Neural cell (in vitro differentiated cells): ENCODE measurements at regions not wholly inside any gene's neighbourhood (a gene's known extent, or its start where the extent isn't known, plus 50 kb on each side); places are given as distances from the start of the nearest gene placed in this dataset.
A peak's percentile ranks its signal among the peaks of the same experiment; 100 is the strongest.

Experiments
- H2AFZ ChIP-seq: fragments of 200-600, 300-800 bp; sonication (generic), shearing (Covaris generic); 2 replicates; pipeline ENCODE4 v1.6.0; 2014; ENCODE audit warnings: low read depth, mild to moderate bottlenecking, antibody characterized with exemption, low read length, moderate library complexity
- H3F3A ChIP-seq: fragments of 200-600 bp; shearing (Covaris generic); 2 replicates; pipeline ENCODE4 v1.6.1; 2016; ENCODE audit warnings: mild to moderate bottlenecking, moderate library complexity, mixed read lengths, antibody characterized with exemption, low read length; ENCODE audit not compliant: insufficient read depth, poor library complexity, severe bottlenecking
- H3K27ac ChIP-seq: fragments of 200-600, 300-800 bp; sonication (generic), shearing (Covaris generic); 2 replicates; pipeline ENCODE4 v1.5.1; 2014; ENCODE audit warnings: mild to moderate bottlenecking, low read length, moderate library complexity
- H3K27me3 ChIP-seq: fragments of 300-800, 200-600 bp; sonication (generic), shearing (Covaris generic); 2 replicates; pipeline ENCODE4 v1.6.0; 2014; ENCODE audit warnings: mild to moderate bottlenecking, low read depth, low read length, moderate library complexity; ENCODE audit not compliant: insufficient read depth
- H3K36me3 ChIP-seq: fragments of 300-800, 200-600 bp; sonication (generic), shearing (Covaris generic); 2 replicates; pipeline ENCODE4 v1.5.1; 2014; ENCODE audit warnings: mild to moderate bottlenecking, antibody characterized with exemption, low read length, moderate library complexity; ENCODE audit not compliant: insufficient read depth
- H3K4me2 ChIP-seq: fragments of 300-800, 200-600 bp; sonication (generic), shearing (Covaris generic); 2 replicates; pipeline ENCODE4 v1.6.0; 2014; ENCODE audit warnings: mild to moderate bottlenecking, low read length
- H3K4me3 ChIP-seq: fragments of 300-800, 200-600 bp; sonication (generic), shearing (Covaris generic); 2 replicates; pipeline ENCODE4 v1.5.1; 2014; ENCODE audit warnings: mild to moderate bottlenecking, low read length, moderate library complexity
- H3K79me2 ChIP-seq: fragments of 200-600 bp; shearing (Covaris generic); replicated peaks from 2 replicates; pipeline ENCODE4 v1.6.0; 2014; ENCODE audit warnings: mild to moderate bottlenecking, low read length, moderate library complexity; ENCODE audit not compliant: insufficient read depth
- H3K9ac ChIP-seq: fragments of 300-800, 200-600 bp; sonication (generic), shearing (Covaris generic); 2 replicates; pipeline ENCODE4 v1.6.1; 2016; ENCODE audit warnings: mild to moderate bottlenecking, low read length, mixed read lengths
- H3K9me2 ChIP-seq: fragments of 200-600 bp; shearing (Covaris generic); 2 replicates; pipeline ENCODE4 v1.6.1; 2016; ENCODE audit warnings: mild to moderate bottlenecking, low read length, mixed read lengths; ENCODE audit not compliant: insufficient read depth
- H3K9me3 ChIP-seq: fragments of 200-600, 300-800 bp; sonication (generic), shearing (Covaris generic); 2 replicates; pipeline ENCODE4 v1.6.1; 2016; ENCODE audit warnings: mild to moderate bottlenecking, mixed run types, low read length, moderate library complexity, mixed read lengths
- H4K20me1 ChIP-seq: fragments of 200-600 bp; shearing (Covaris generic); 2 replicates; pipeline ENCODE4 v1.6.1; 2016; ENCODE audit warnings: mild to moderate bottlenecking, mixed run types; ENCODE audit not compliant: insufficient read depth
- CTCF ChIP-seq: fragments of 450-650 bp; IDR thresholded peaks from 2 replicates; pipeline ENCODE4 v1.5.1; 2014; ENCODE audit warnings: antibody characterized with exemption, mild to moderate bottlenecking, moderate library complexity; ENCODE audit not compliant: poor library complexity, severe bottlenecking
- EP300 ChIP-seq: fragments of 450-650 bp; conservative IDR thresholded peaks from 2 replicates; pipeline ENCODE4 v1.6.1; 2014; ENCODE audit warnings: antibody characterized with exemption, mild to moderate bottlenecking, moderate library complexity; ENCODE audit not compliant: poor library complexity, severe bottlenecking
- EZH2 ChIP-seq: fragments of 200-600, 300-800 bp; shearing (Covaris generic), sonication (generic); IDR thresholded peaks from 2 replicates; pipeline ENCODE4 v1.6.1; 2014; ENCODE audit warnings: antibody characterized with exemption, low read length, borderline replicate concordance, mild to moderate bottlenecking; ENCODE audit not compliant: insufficient read depth, poor library complexity, severe bottlenecking
- MXI1 ChIP-seq: fragments of 450-650 bp; conservative IDR thresholded peaks from 2 replicates; pipeline ENCODE4 v1.6.1; 2014; ENCODE audit warnings: antibody characterized with exemption, mild to moderate bottlenecking; ENCODE audit not compliant: poor library complexity, severe bottlenecking
- POLR2AphosphoS5 ChIP-seq: IDR thresholded peaks from 2 replicates; pipeline ENCODE4 v1.6.1; 2012
- RAD21 ChIP-seq: fragments of 450-650 bp; conservative IDR thresholded peaks from 2 replicates; pipeline ENCODE4 v1.6.1; 2014; ENCODE audit warnings: antibody characterized with exemption, mild to moderate bottlenecking, moderate library complexity
- REST ChIP-seq: IDR thresholded peaks from 2 replicates; pipeline ENCODE4 v1.6.1; 2012; ENCODE audit warnings: borderline replicate concordance
- SMC3 ChIP-seq: fragments of 450-650 bp; conservative IDR thresholded peaks from 2 replicates; pipeline ENCODE4 v1.6.1; 2014; ENCODE audit warnings: antibody characterized with exemption, mild to moderate bottlenecking, moderate library complexity; ENCODE audit not compliant: poor library complexity
- TAF1 ChIP-seq: IDR thresholded peaks from 2 replicates; pipeline ENCODE4 v1.6.1; 2012; ENCODE audit warnings: low read depth

GRCh38 chr18:39784541-39784940, 2170.5 kb upstream of the PIK3C3 start:
- no peak overlapping the region for H3K4me2 ChIP-seq

GRCh38 chr18:39781565-39781964, 2173.5 kb upstream of the PIK3C3 start:
- Histone ChIP-seq H3K27ac (peak overlapping the region; percentile 41), H3K9me2 (no peaks in the 10 kb centered on the region), H3K9ac (no peak overlapping the region), H3F3A (no peaks in the 10 kb centered on the region), H4K20me1 (no peaks in the 10 kb centered on the region), H3K9me3 (no peaks in the 10 kb centered on the region), H3K36me3 (no peaks in the 10 kb centered on the region), H2AFZ (no peak overlapping the region), H3K4me3 (peak overlapping the region; percentile 1), H3K79me2 (no peaks in the 10 kb centered on the region), H3K4me2 (no peak overlapping the region), H3K27me3 (no peaks in the 10 kb centered on the region)
- TF ChIP-seq TAF1 (no peak), MXI1 (no peak), REST (no peak), EP300 (no peak), POLR2AphosphoS5 (peak; percentile 5), EZH2 (no peak), CTCF (peak; percentile 23), SMC3 (peak; percentile 18), RAD21 (peak; percentile 40)

More at GRCh38 chr18:39784541-39784940, 2170.5 kb upstream of the PIK3C3 start:
- Histone ChIP-seq H3K27me3 (no peaks in the 10 kb centered on the region), H4K20me1 (no peaks in the 10 kb centered on the region), H3F3A (no peaks in the 10 kb centered on the region), H3K27ac (no peak overlapping the region), H3K9me3 (no peaks in the 10 kb centered on the region), H3K9me2 (no peaks in the 10 kb centered on the region), H3K4me3 (no peak overlapping the region), H3K36me3 (no peaks in the 10 kb centered on the region), H3K79me2 (no peaks in the 10 kb centered on the region), H3K9ac (no peak overlapping the region), H2AFZ (no peak overlapping the region)
- TF ChIP-seq EZH2 (no peak), RAD21 (no peak), CTCF (no peak), POLR2AphosphoS5 (no peak), SMC3 (no peak)
